Loucy (cell line): ENCODE measurements at regions not wholly inside any gene's neighbourhood (a gene's known extent, or its start where the extent isn't known, plus 50 kb on each side); places are given as distances from the start of the nearest gene placed in this dataset.

ENCODE experiments used
- H2AFZ ChIP-seq: fragments of 200-600 bp; sonication (generic); 2 replicates; pipeline ENCODE4 v1.6.0; 2016; ENCODE audit warnings: antibody characterized with exemption, mild to moderate bottlenecking, low read length, moderate library complexity
- H3F3A ChIP-seq: fragments of 200-600 bp; 2 replicates; pipeline ENCODE4 v1.6.0; 2016; ENCODE audit warnings: antibody characterized with exemption, low read depth, mild to moderate bottlenecking
- H3K27me3 ChIP-seq: fragments of 200-600 bp; sonication (generic); 2 replicates; pipeline ENCODE4 v1.6.1; 2014; ENCODE audit warnings: low read length, mild to moderate bottlenecking; ENCODE audit not compliant: insufficient read depth, poor library complexity, severe bottlenecking
- H3K36me3 ChIP-seq: fragments of 200-600 bp; sonication (generic); 2 replicates; pipeline ENCODE4 v1.6.1; 2016; ENCODE audit warnings: low read length; ENCODE audit not compliant: insufficient read depth
- H3K4me1 ChIP-seq: fragments of 200-600 bp; sonication (generic); 2 replicates; pipeline ENCODE4 v1.5.1; 2014; ENCODE audit warnings: low read length, mild to moderate bottlenecking; ENCODE audit not compliant: insufficient read depth, poor library complexity, severe bottlenecking
- H3K4me2 ChIP-seq: fragments of 200-600 bp; sonication (generic); 2 replicates; pipeline ENCODE4 v1.6.0; 2014; ENCODE audit warnings: antibody characterized with exemption, low read length, low read depth, mild to moderate bottlenecking; ENCODE audit not compliant: poor library complexity, severe bottlenecking
- H3K4me3 ChIP-seq: fragments of 200-600 bp; sonication (generic); 2 replicates; pipeline ENCODE4 v1.5.1; 2014; ENCODE audit warnings: low read length, mild to moderate bottlenecking, mixed read lengths; ENCODE audit not compliant: poor library complexity, severe bottlenecking
- H3K79me2 ChIP-seq: fragments of 200-600 bp; sonication (generic); 2 replicates; pipeline ENCODE4 v1.6.1; 2014; ENCODE audit warnings: low read length; ENCODE audit not compliant: insufficient read depth
- H3K9ac ChIP-seq: fragments of 200-600 bp; sonication (generic); 2 replicates; pipeline ENCODE4 v1.6.0; 2014; ENCODE audit warnings: mild to moderate bottlenecking, low read depth, low read length, moderate library complexity; ENCODE audit not compliant: poor library complexity, severe bottlenecking
- H3K9me2 ChIP-seq: fragments of 200-600 bp; sonication (generic); replicated peaks from 2 replicates; pipeline ENCODE4 v1.6.1; 2016; ENCODE audit warnings: low read depth, low read length, mixed read lengths
- H3K9me3 ChIP-seq: fragments of 200-600 bp; sonication (generic); 2 replicates; pipeline ENCODE4 v1.6.1; 2014; ENCODE audit warnings: mild to moderate bottlenecking, antibody characterized with exemption, low read length, low read depth; ENCODE audit not compliant: insufficient read depth
- H4K20me1 ChIP-seq: fragments of 200-600 bp; sonication (generic); 2 replicates; pipeline ENCODE4 v1.6.0; 2014; ENCODE audit warnings: antibody characterized with exemption, low read length, mild to moderate bottlenecking; ENCODE audit not compliant: insufficient read depth, poor library complexity, severe bottlenecking
- CTCF ChIP-seq: fragments of 200-600 bp; sonication (generic); conservative IDR thresholded peaks from 2 replicates; pipeline ENCODE4 v1.5.1; 2014; ENCODE audit warnings: mild to moderate bottlenecking, antibody characterized with exemption, low read length
- EZH2phosphoT487 ChIP-seq: fragments of 200-600 bp; IDR thresholded peaks from 2 replicates; pipeline ENCODE4 v1.6.1; 2018; ENCODE audit warnings: antibody characterized with exemption, mild to moderate bottlenecking, moderate library complexity, borderline replicate concordance

GRCh38 chr9:105171076-105171475 lies 73.4 kb upstream of the SLC44A1 start:
- Histone ChIP-seq H3K9me3 (no peaks in the 10 kb centered on the region), H3K4me3 (no peak overlapping the region), H3K9ac (no peak overlapping the region), H4K20me1 (no peaks in the 10 kb centered on the region), H3K27me3 (no peaks in the 10 kb centered on the region), H3K79me2 (no peaks in the 10 kb centered on the region), H3K36me3 (no peaks in the 10 kb centered on the region), H3F3A (no peaks in the 10 kb centered on the region), H3K9me2 (no peaks in the 10 kb centered on the region), H3K4me2 (no peak overlapping the region), H2AFZ (no peak overlapping the region), H3K4me1 (peaks cover 4% of the 10 kb centered on the region)
- TF ChIP-seq CTCF (no peak), EZH2phosphoT487 (no peak)

GRCh38 chr9:105171589-105171988 lies 72.9 kb upstream of the SLC44A1 start:
- Histone ChIP-seq H3K79me2 (no peaks in the 10 kb centered on the region), H3K9me2 (no peaks in the 10 kb centered on the region), H3K4me3 (no peak overlapping the region), H4K20me1 (no peaks in the 10 kb centered on the region), H3K4me1 (peaks cover 4% of the 10 kb centered on the region), H3K4me2 (no peak overlapping the region), H2AFZ (no peak overlapping the region), H3K36me3 (no peaks in the 10 kb centered on the region), H3F3A (no peaks in the 10 kb centered on the region), H3K27me3 (no peaks in the 10 kb centered on the region), H3K9ac (no peak overlapping the region), H3K9me3 (no peaks in the 10 kb centered on the region)
- no peak for TF ChIP-seq EZH2phosphoT487
- TF ChIP-seq CTCF, result no peak

GRCh38 chr9:105172436-105172835 lies 72.0 kb upstream of the SLC44A1 start:
- TF ChIP-seq EZH2phosphoT487 (no peak), CTCF (no peak)
- no peaks in the 10 kb centered on the region for H3K9me3 ChIP-seq

More at GRCh38 chr9:105172436-105172835, 72.0 kb upstream of the SLC44A1 start:
- H2AFZ ChIP-seq, result no peak overlapping the region
- no peaks in the 10 kb centered on the region for H3K79me2 ChIP-seq
- no peaks in the 10 kb centered on the region for H3K36me3 ChIP-seq
- no peaks in the 10 kb centered on the region for H4K20me1 ChIP-seq
- H3K9me2 ChIP-seq, result no peaks in the 10 kb centered on the region
- no peaks in the 10 kb centered on the region for H3K27me3 ChIP-seq
- H3K9ac ChIP-seq, result no peak overlapping the region
- H3K4me1 ChIP-seq, result peaks cover 4% of the 10 kb centered on the region
- H3F3A ChIP-seq, result no peaks in the 10 kb centered on the region
- H3K4me2 ChIP-seq, result no peak overlapping the region
- no peak overlapping the region for H3K4me3 ChIP-seq
